Fibroblast of lung (primary cell): ENCODE measurements at regions not wholly inside any gene's neighbourhood (a gene's known extent, or its start where the extent isn't known, plus 50 kb on each side); places are given as distances from the start of the nearest gene placed in this dataset.
"Not testable (repeated sequence)": the region's sequence is repeated elsewhere in the genome, so short reads cannot be mapped to it uniquely, and the experiment has no call there.

Experiments used
- DNase-seq, 2 donors: peaks; one replicate each; pipeline versions ENCODE4 v3.0.0 to v3.0.0-alpha.2; 2010; ENCODE audit warnings: low read depth in 2 of 2
- H2AFZ ChIP-seq: 2 replicates; pipeline ENCODE4 v1.5.1; 2012; ENCODE audit warnings: low read length, control low read depth, inconsistent platforms
- H3K27ac ChIP-seq: 2 replicates; pipeline ENCODE4 v1.5.1; 2011; ENCODE audit warnings: low read length, control low read depth; ENCODE audit not compliant: insufficient read depth
- H3K27me3 ChIP-seq: 2 replicates; pipeline ENCODE4 v1.5.1; 2011; ENCODE audit warnings: mild to moderate bottlenecking, low read length; ENCODE audit not compliant: control insufficient read depth, insufficient read depth
- H3K36me3 ChIP-seq: 2 replicates; pipeline ENCODE4 v1.5.1; 2011; ENCODE audit warnings: low read length; ENCODE audit not compliant: control insufficient read depth, insufficient read depth
- H3K4me1 ChIP-seq: 2 replicates; pipeline ENCODE4 v1.5.1; 2011; ENCODE audit warnings: low read length; ENCODE audit not compliant: control insufficient read depth, insufficient read depth; ENCODE audit errors: extremely low read depth
- H3K4me2 ChIP-seq: 2 replicates; pipeline ENCODE4 v1.5.1; 2011; ENCODE audit warnings: low read length, control low read depth; ENCODE audit not compliant: insufficient read depth; ENCODE audit errors: extremely low read depth
- H3K4me3 ChIP-seq, 4 experiments: fragments of 200-600 bp in 1 of 4; sonication (generic) in 1 of 4; replicated peaks in 1 of 4; 2 replicates each; pipeline ENCODE4 v1.5.1; 2011 to 2016; ENCODE audit warnings: low read length in 4 of 4, low read depth in 3 of 4, mild to moderate bottlenecking in 3 of 4, control low read depth in 2 of 4, inconsistent platforms in 1 of 4, mixed read lengths in 1 of 4; ENCODE audit not compliant: insufficient read depth in 1 of 4; ENCODE audit errors: control extremely low read depth in 1 of 4
- H3K79me2 ChIP-seq: 2 replicates; pipeline ENCODE4 v1.5.1; 2012; ENCODE audit warnings: mild to moderate bottlenecking, low read length, inconsistent platforms; ENCODE audit not compliant: control insufficient read depth, insufficient read depth
- H3K9ac ChIP-seq: 2 replicates; pipeline ENCODE4 v1.5.1; 2011; ENCODE audit warnings: mild to moderate bottlenecking, low read length, control low read depth; ENCODE audit not compliant: insufficient read depth
- H3K9me3 ChIP-seq: 2 replicates; pipeline ENCODE4 v1.5.1; 2012; ENCODE audit warnings: low read depth, low read length; ENCODE audit not compliant: control insufficient read depth, insufficient read depth
- H4K20me1 ChIP-seq: 2 replicates; pipeline ENCODE4 v1.5.1; 2011; ENCODE audit warnings: low read length; ENCODE audit not compliant: control insufficient read depth, insufficient read depth; ENCODE audit errors: extremely low read depth
- EZH2 ChIP-seq: IDR thresholded peaks from 2 replicates; pipeline ENCODE4 v1.5.1; 2012; ENCODE audit warnings: low read length, control low read depth, mild to moderate bottlenecking; ENCODE audit errors: missing control alignments
- TF ChIP-seq, protein P1 (sequence below), 2 donors: IDR thresholded peaks in 1 of 2; conservative IDR thresholded peaks in 1 of 2; 1 replicate in 1 of 2; 2 replicates in 1 of 2; pipeline ENCODE4 v1.5.1; 2011 to 2012; ENCODE audit warnings: low read length in 2 of 2, control low read depth in 1 of 2, inconsistent platforms in 1 of 2, low read depth in 1 of 2, mild to moderate bottlenecking in 1 of 2

- H3K4me2 ChIP-seq = no peak overlapping the region
- no peak overlapping the region for H2AFZ ChIP-seq
- H3K9ac ChIP-seq = no peak overlapping the region
- H3K36me3 ChIP-seq = no peaks in the 10 kb centered on the region
- no peaks in the 10 kb centered on the region for H3K27me3 ChIP-seq
- H3K9me3 ChIP-seq = no peaks in the 10 kb centered on the region
- H3K27ac ChIP-seq = no peak overlapping the region
- no peak for DNase-seq
- H4K20me1 ChIP-seq = no peaks in the 10 kb centered on the region
- no peaks in the 10 kb centered on the region for H3K79me2 ChIP-seq
- no peaks in the 10 kb centered on the region for H3K4me1 ChIP-seq
- H3K4me3 ChIP-seq = no peak overlapping the region
- TF ChIP-seq EZH2 = no peak
Measured at GRCh38 chr4:120209706-120210105, 143.1 kb upstream of the MAD2L1 start.

DNA sequence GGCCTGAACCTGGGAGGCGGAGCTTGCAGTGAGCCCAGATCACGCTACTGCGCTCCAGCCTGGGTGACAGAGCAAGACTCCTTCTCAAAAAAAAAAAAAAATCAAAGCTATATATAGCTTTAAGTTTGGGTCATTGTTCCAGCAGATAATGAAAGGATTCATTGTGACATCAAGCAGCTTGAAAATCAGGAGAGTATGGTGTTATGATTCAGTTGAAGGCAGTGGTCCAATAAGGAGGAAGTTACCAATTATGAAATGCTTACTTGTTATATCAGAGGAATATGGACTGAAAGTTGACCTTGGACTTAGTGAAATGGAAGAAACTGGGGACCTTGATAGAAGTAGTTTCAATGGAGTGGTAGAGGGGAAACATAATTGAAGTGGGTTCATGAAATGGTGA is 140.4 kb upstream of the MAD2L1 start:
- no peak for TF ChIP-seq EZH2
- TF ChIP-seq, protein P1, sequence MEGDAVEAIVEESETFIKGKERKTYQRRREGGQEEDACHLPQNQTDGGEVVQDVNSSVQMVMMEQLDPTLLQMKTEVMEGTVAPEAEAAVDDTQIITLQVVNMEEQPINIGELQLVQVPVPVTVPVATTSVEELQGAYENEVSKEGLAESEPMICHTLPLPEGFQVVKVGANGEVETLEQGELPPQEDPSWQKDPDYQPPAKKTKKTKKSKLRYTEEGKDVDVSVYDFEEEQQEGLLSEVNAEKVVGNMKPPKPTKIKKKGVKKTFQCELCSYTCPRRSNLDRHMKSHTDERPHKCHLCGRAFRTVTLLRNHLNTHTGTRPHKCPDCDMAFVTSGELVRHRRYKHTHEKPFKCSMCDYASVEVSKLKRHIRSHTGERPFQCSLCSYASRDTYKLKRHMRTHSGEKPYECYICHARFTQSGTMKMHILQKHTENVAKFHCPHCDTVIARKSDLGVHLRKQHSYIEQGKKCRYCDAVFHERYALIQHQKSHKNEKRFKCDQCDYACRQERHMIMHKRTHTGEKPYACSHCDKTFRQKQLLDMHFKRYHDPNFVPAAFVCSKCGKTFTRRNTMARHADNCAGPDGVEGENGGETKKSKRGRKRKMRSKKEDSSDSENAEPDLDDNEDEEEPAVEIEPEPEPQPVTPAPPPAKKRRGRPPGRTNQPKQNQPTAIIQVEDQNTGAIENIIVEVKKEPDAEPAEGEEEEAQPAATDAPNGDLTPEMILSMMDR (conservative IDR thresholded peaks at IDR 0.05 in 1 of 2, IDR thresholded peaks at IDR 0.05 in 1 of 2; ENCODE audit: low read depth in 1 of 2, low read length in 2 of 2) = no peak
- DNase-seq = no peak
- H3K4me1 ChIP-seq = no peaks in the 10 kb centered on the region
- no peaks in the 10 kb centered on the region for H3K9me3 ChIP-seq
- no peak overlapping the region for H3K27ac ChIP-seq
- no peak overlapping the region for H3K4me2 ChIP-seq
- H3K9ac ChIP-seq = no peak overlapping the region
- H3K4me3 ChIP-seq = no peak overlapping the region
- H2AFZ ChIP-seq = no peak overlapping the region
- H3K79me2 ChIP-seq = no peaks in the 10 kb centered on the region
- H3K36me3 ChIP-seq = no peaks in the 10 kb centered on the region
- H4K20me1 ChIP-seq = no peaks in the 10 kb centered on the region
- H3K27me3 ChIP-seq = no peaks in the 10 kb centered on the region

DNA sequence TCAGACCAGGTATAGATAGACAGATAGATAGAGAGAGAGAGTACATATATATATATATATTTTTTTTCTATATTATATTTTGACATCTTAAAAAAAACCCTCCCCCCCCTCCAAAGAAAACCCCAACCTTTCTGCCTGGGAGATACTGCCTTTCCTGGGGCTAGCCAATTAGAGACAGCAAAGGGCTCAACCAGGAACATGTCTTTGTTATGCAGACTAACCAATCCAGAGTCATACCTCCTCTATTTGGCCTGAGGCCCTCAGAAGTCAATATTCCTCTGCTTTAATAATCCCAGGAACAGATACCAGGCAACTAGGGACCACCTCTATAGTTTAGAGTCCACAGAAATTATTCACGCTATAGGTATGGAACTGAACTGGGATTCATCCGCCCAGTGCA is 135.6 kb upstream of the MAD2L1 start:
- TF ChIP-seq EZH2 = no peak
- TF ChIP-seq, protein P1 (conservative IDR thresholded peaks at IDR 0.05 in 1 of 2, IDR thresholded peaks at IDR 0.05 in 1 of 2; ENCODE audit: low read depth in 1 of 2, low read length in 2 of 2) = no peak
- H3K4me1 ChIP-seq = no peaks in the 10 kb centered on the region
- DNase-seq = no peak
- no peak overlapping the region for H3K4me2 ChIP-seq
- H3K9me3 ChIP-seq = no peaks in the 10 kb centered on the region
- H3K9ac ChIP-seq = no peak overlapping the region
- no peaks in the 10 kb centered on the region for H4K20me1 ChIP-seq
- H3K27ac ChIP-seq = no peak overlapping the region
- no peaks in the 10 kb centered on the region for H3K27me3 ChIP-seq
- H2AFZ ChIP-seq = no peak overlapping the region
- H3K4me3 ChIP-seq = no peak overlapping the region
- H3K36me3 ChIP-seq = no peaks in the 10 kb centered on the region
- no peaks in the 10 kb centered on the region for H3K79me2 ChIP-seq

DNA sequence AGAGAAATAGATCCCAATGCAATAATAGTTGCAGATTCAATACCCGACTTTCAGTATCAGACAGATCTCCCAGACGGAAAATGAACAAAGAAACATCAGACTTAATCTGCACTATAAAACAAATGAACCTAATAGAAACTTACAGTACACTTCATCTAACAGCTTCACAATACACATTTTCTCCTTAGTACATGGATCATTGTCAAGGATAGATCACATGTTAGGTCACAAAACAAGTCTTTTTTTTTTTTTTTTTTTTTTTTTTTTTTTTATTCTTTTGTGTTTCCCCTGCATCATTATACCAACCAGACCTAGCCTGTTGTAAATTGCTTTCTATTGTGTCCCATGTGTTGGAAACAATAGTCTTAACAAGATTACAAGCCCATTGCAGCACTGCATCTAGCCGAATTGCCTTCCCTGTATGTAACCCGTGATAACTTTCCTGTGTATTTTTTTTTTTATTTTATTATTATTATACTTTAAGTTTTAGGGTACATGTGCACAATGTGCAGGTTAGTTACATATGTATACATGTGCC is 134.0 kb upstream of the MAD2L1 start:
- not testable (repeated sequence) for H3K27ac ChIP-seq, H4K20me1 ChIP-seq, H3K4me2 ChIP-seq, H3K27me3 ChIP-seq, H3K9me3 ChIP-seq, H3K36me3 ChIP-seq, H3K79me2 ChIP-seq, H3K4me3 ChIP-seq, H3K4me1 ChIP-seq, H3K9ac ChIP-seq, H2AFZ ChIP-seq, DNase-seq
